GM21619 (cell line): ENCODE measurements at regions not wholly inside any gene's neighbourhood (a gene's known extent, or its start where the extent isn't known, plus 50 kb on each side); places are given as distances from the start of the nearest gene placed in this dataset.

Experiments
- ATAC-seq: cut with Tn5 transposase; IDR thresholded peaks from one replicate; pipeline ENCODE4 v1.9.1; 2021; ENCODE audit not compliant: unreplicated experiment

- ATAC-seq: no peak
Measured at GRCh38 chr2:103660947-103661346, 899.1 kb downstream of the TMEM182 start.

- ATAC-seq: no peak
Measured at GRCh38 chr2:103664690-103665089, 902.9 kb downstream of the TMEM182 start.

DNA sequence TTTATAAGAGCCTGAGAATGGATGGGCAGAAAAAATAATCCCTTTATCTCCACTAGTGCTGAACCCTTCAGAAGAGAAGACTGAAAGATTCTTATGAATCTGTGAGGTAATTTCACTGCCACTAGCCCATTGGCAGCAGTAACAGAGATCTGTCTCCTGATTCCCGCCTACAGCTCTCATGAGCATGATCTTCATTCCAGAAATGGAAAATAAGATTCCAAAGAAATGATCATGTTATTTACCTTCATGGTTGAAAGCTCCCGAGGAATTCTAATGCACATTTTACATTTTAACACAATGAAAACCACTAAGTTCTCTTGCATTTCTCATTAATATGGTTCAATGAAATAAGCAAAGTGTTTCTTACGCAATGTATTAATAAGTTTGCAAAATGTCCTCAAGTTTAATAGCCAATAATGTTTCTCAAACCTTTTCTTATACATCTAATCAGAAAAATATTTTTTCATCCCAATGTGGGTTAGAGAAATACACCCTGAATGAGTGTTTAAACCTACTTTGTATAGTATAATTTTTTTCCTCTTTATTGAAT is 905.6 kb downstream of the TMEM182 start:
- no peak for ATAC-seq

DNA sequence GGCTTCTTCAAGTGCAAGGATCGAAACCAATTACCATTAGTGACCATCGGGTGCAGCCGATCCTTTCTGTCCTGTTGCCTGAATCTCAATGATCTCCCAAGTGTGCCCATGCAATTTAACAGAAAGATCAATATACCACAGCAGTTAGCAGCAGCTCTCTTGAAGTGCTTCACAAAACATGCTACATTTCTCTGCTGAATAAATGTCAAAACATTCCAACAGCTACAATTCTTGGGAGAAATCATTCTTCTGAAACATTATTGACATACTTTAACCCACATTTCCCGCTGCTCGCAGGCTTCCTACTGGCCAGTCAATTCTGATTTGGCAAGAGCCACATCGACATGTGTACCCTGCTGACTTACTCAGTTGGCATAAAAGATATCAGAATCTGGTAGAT is 907.7 kb downstream of the TMEM182 start:
- ATAC-seq: no peak
